ENCODE measurements at regions not wholly inside any gene's neighbourhood (a gene's known extent, or its start where the extent isn't known, plus 50 kb on each side); places are given as distances from the start of the nearest gene placed in this dataset.

GRCh38 chr2:6216234-6216633 is 524.0 kb downstream of the SOX11 start:
- H3K9me3 ChIP-seq (ENCODE audit: insufficient read depth, low read length, severe bottlenecking), result no peaks in the 10 kb centered on the region
- no peaks in the 10 kb centered on the region for H3K4me1 ChIP-seq (ENCODE audit: insufficient read depth, low read length)
- H3K36me3 ChIP-seq (ENCODE audit: insufficient read depth, low read length), result no peaks in the 10 kb centered on the region
- H3K9ac ChIP-seq (ENCODE audit: low read depth, low read length), result no peak overlapping the region
- DNase-seq, result no peak
- TF ChIP-seq EZH2 (IDR thresholded peaks at IDR 0.05; ENCODE audit: borderline replicate concordance, low read depth, low read length, severe bottlenecking), result no peak
- TF ChIP-seq CTCF (IDR thresholded peaks at IDR 0.05; ENCODE audit: borderline replicate concordance, extremely low read depth, low read length, poor library complexity, severe bottlenecking), result no peak
- no peak overlapping the region for H3K4me2 ChIP-seq (ENCODE audit: insufficient read depth, low read length)
- no peak overlapping the region for H2AFZ ChIP-seq (ENCODE audit: low read depth, low read length)
- no peak for ATAC-seq (ENCODE audit: insufficient read depth, low read depth)
- H3K27me3 ChIP-seq (ENCODE audit: insufficient read depth, low read length, poor library complexity), result no peaks in the 10 kb centered on the region
- no peak overlapping the region for H3K4me3 ChIP-seq (ENCODE audit: low read depth in 1 of 2, low read length in 2 of 2)
- H4K20me1 ChIP-seq (ENCODE audit: insufficient read depth, low read length), result no peaks in the 10 kb centered on the region
- H3K27ac ChIP-seq (ENCODE audit: low read length), result no peak overlapping the region
- no peaks in the 10 kb centered on the region for H3K79me2 ChIP-seq (ENCODE audit: insufficient read depth, low read length)

- DNase-seq (no peak), ATAC-seq (ENCODE audit: insufficient read depth, low read depth) (no peak)
- H3K4me3 ChIP-seq (ENCODE audit: low read depth in 1 of 2, low read length in 2 of 2), result no peak overlapping the region
- no peak overlapping the region for H3K4me2 ChIP-seq (ENCODE audit: insufficient read depth, low read length)
- no peak overlapping the region for H2AFZ ChIP-seq (ENCODE audit: low read depth, low read length)
- no peaks in the 10 kb centered on the region for H3K4me1 ChIP-seq (ENCODE audit: insufficient read depth, low read length)
- H3K36me3 ChIP-seq (ENCODE audit: insufficient read depth, low read length), result no peaks in the 10 kb centered on the region
- TF ChIP-seq EZH2 (IDR thresholded peaks at IDR 0.05; ENCODE audit: borderline replicate concordance, low read depth, low read length, severe bottlenecking) (no peak), CTCF (IDR thresholded peaks at IDR 0.05; ENCODE audit: borderline replicate concordance, extremely low read depth, low read length, poor library complexity, severe bottlenecking) (no peak)
- H4K20me1 ChIP-seq (ENCODE audit: insufficient read depth, low read length), result no peaks in the 10 kb centered on the region
- no peaks in the 10 kb centered on the region for H3K79me2 ChIP-seq (ENCODE audit: insufficient read depth, low read length)
- H3K27ac ChIP-seq (ENCODE audit: low read length), result no peak overlapping the region
- H3K27me3 ChIP-seq (ENCODE audit: insufficient read depth, low read length, poor library complexity), result no peaks in the 10 kb centered on the region
- no peaks in the 10 kb centered on the region for H3K9me3 ChIP-seq (ENCODE audit: insufficient read depth, low read length, severe bottlenecking)
- H3K9ac ChIP-seq (ENCODE audit: low read depth, low read length), result no peak overlapping the region
Measured at GRCh38 chr2:6218926-6219325, 526.7 kb downstream of the SOX11 start.

- no peaks in the 10 kb centered on the region for H3K27me3 ChIP-seq (ENCODE audit: insufficient read depth, low read length, poor library complexity)
- no peak overlapping the region for H3K27ac ChIP-seq (ENCODE audit: low read length)
- TF ChIP-seq CTCF (IDR thresholded peaks at IDR 0.05; ENCODE audit: borderline replicate concordance, extremely low read depth, low read length, poor library complexity, severe bottlenecking) (no peak), EZH2 (IDR thresholded peaks at IDR 0.05; ENCODE audit: borderline replicate concordance, low read depth, low read length, severe bottlenecking) (no peak)
- H3K9me3 ChIP-seq (ENCODE audit: insufficient read depth, low read length, severe bottlenecking), result no peaks in the 10 kb centered on the region
- no peak overlapping the region for H3K4me3 ChIP-seq (ENCODE audit: low read depth in 1 of 2, low read length in 2 of 2)
- no peak for DNase-seq
- H3K4me1 ChIP-seq (ENCODE audit: insufficient read depth, low read length), result no peaks in the 10 kb centered on the region
- no peak overlapping the region for H3K9ac ChIP-seq (ENCODE audit: low read depth, low read length)
- no peaks in the 10 kb centered on the region for H4K20me1 ChIP-seq (ENCODE audit: insufficient read depth, low read length)
- no peaks in the 10 kb centered on the region for H3K36me3 ChIP-seq (ENCODE audit: insufficient read depth, low read length)
- H3K79me2 ChIP-seq (ENCODE audit: insufficient read depth, low read length), result no peaks in the 10 kb centered on the region
- H2AFZ ChIP-seq (ENCODE audit: low read depth, low read length), result no peak overlapping the region
- H3K4me2 ChIP-seq (ENCODE audit: insufficient read depth, low read length), result no peak overlapping the region
- no peak for ATAC-seq (ENCODE audit: insufficient read depth, low read depth)
Measured at GRCh38 chr2:6219906-6220305, 527.7 kb downstream of the SOX11 start.

GRCh38 chr2:6222296-6222695 is 530.1 kb downstream of the SOX11 start:
- H3K36me3 ChIP-seq (ENCODE audit: insufficient read depth, low read length), result no peaks in the 10 kb centered on the region
- no peaks in the 10 kb centered on the region for H4K20me1 ChIP-seq (ENCODE audit: insufficient read depth, low read length)
- H3K27me3 ChIP-seq (ENCODE audit: insufficient read depth, low read length, poor library complexity), result no peaks in the 10 kb centered on the region
- no peak for ATAC-seq (ENCODE audit: insufficient read depth, low read depth)
- no peaks in the 10 kb centered on the region for H3K4me1 ChIP-seq (ENCODE audit: insufficient read depth, low read length)
- TF ChIP-seq EZH2 (IDR thresholded peaks at IDR 0.05; ENCODE audit: borderline replicate concordance, low read depth, low read length, severe bottlenecking) (no peak), CTCF (IDR thresholded peaks at IDR 0.05; ENCODE audit: borderline replicate concordance, extremely low read depth, low read length, poor library complexity, severe bottlenecking) (no peak)
- H3K79me2 ChIP-seq (ENCODE audit: insufficient read depth, low read length), result no peaks in the 10 kb centered on the region
- H3K4me2 ChIP-seq (ENCODE audit: insufficient read depth, low read length), result no peak overlapping the region
- no peak overlapping the region for H3K27ac ChIP-seq (ENCODE audit: low read length)
- no peak overlapping the region for H2AFZ ChIP-seq (ENCODE audit: low read depth, low read length)
- DNase-seq, result no peak
- H3K9me3 ChIP-seq (ENCODE audit: insufficient read depth, low read length, severe bottlenecking), result no peaks in the 10 kb centered on the region
- H3K9ac ChIP-seq (ENCODE audit: low read depth, low read length), result no peak overlapping the region
- H3K4me3 ChIP-seq (ENCODE audit: low read depth in 1 of 2, low read length in 2 of 2), result no peak overlapping the region
